ENCODE measurements at regions not wholly inside any gene's neighbourhood (a gene's known extent, or its start where the extent isn't known, plus 50 kb on each side); places are given as distances from the start of the nearest gene placed in this dataset.

GRCh38 chr20:22008456-22008855 lies 303.0 kb downstream of the PAX1 start:
- Histone ChIP-seq H3K9me3 (no peaks in the 10 kb centered on the region), H3K27ac (no peak overlapping the region), H3K36me3 (ENCODE audit: low read depth, missing control alignments) (no peaks in the 10 kb centered on the region), H3K4me3 (no peak overlapping the region), H3K4me1 (no peaks in the 10 kb centered on the region), H3K27me3 (no peaks in the 10 kb centered on the region)
- no peak for DNase-seq
- TF ChIP-seq POLR2A (IDR thresholded peaks at IDR 0.05) (no peak), CTCF (IDR thresholded peaks at IDR 0.05) (no peak)
- intact Hi-C loops (cut with DNase I; ENCODE audit: low total_unique reads): no loop called here
- 87 to 93% methylated on average over 3 of the region's 3 CpGs for WGBS, 2 donors

- no peaks in the 10 kb centered on the region for H3K9me3 ChIP-seq
- no peak overlapping the region for H3K4me3 ChIP-seq
- no peak for DNase-seq
- no peaks in the 10 kb centered on the region for H3K27me3 ChIP-seq
- no peak overlapping the region for H3K27ac ChIP-seq
- H3K4me1 ChIP-seq: no peaks in the 10 kb centered on the region
- H3K36me3 ChIP-seq (ENCODE audit: low read depth, missing control alignments): no peaks in the 10 kb centered on the region
- TF ChIP-seq CTCF (IDR thresholded peaks at IDR 0.05) (no peak), POLR2A (IDR thresholded peaks at IDR 0.05) (no peak)
- intact Hi-C loops (cut with DNase I; ENCODE audit: low total_unique reads): no loop called here
Observed at GRCh38 chr20:22006306-22006705, 300.8 kb downstream of the PAX1 start.

- H3K4me3 ChIP-seq: no peak overlapping the region
- H3K27me3 ChIP-seq: no peaks in the 10 kb centered on the region
- no peak for TF ChIP-seq POLR2A (IDR thresholded peaks at IDR 0.05)
- no peaks in the 10 kb centered on the region for H3K36me3 ChIP-seq (ENCODE audit: low read depth, missing control alignments)
- WGBS, 2 donors: 76 to 81% methylated on average over 2 of the region's 2 CpGs
- no peak for DNase-seq
- no peaks in the 10 kb centered on the region for H3K4me1 ChIP-seq
- H3K27ac ChIP-seq: no peak overlapping the region
- intact Hi-C loops (cut with DNase I; ENCODE audit: low total_unique reads): no loop called here
- H3K9me3 ChIP-seq: no peaks in the 10 kb centered on the region
Observed at GRCh38 chr20:22005535-22005934, 300.1 kb downstream of the PAX1 start.

GRCh38 chr20:22004946-22005345 lies 299.5 kb downstream of the PAX1 start:
- H3K36me3 ChIP-seq (ENCODE audit: low read depth, missing control alignments): no peaks in the 10 kb centered on the region
- no peak overlapping the region for H3K27ac ChIP-seq
- no peaks in the 10 kb centered on the region for H3K9me3 ChIP-seq
- no peaks in the 10 kb centered on the region for H3K27me3 ChIP-seq
- DNase-seq: no peak
- no peaks in the 10 kb centered on the region for H3K4me1 ChIP-seq
- H3K4me3 ChIP-seq: no peak overlapping the region
- TF ChIP-seq POLR2A (IDR thresholded peaks at IDR 0.05) (no peak), CTCF (IDR thresholded peaks at IDR 0.05) (no peak)
- intact Hi-C loops (cut with DNase I; ENCODE audit: low total_unique reads): no loop called here
- WGBS, 2 donors: 58 to 73% methylated on average over 2 of the region's 2 CpGs

GRCh38 chr20:22003680-22004079 lies 298.2 kb downstream of the PAX1 start:
- H3K36me3 ChIP-seq (ENCODE audit: low read depth, missing control alignments): no peaks in the 10 kb centered on the region
- intact Hi-C loops (cut with DNase I; ENCODE audit: low total_unique reads): no loop called here
- no peak overlapping the region for H3K27ac ChIP-seq
- H3K4me1 ChIP-seq: no peaks in the 10 kb centered on the region
- H3K27me3 ChIP-seq: no peaks in the 10 kb centered on the region
- no peak for DNase-seq
- H3K4me3 ChIP-seq: no peak overlapping the region
- no peak for TF ChIP-seq POLR2A (IDR thresholded peaks at IDR 0.05)
- TF ChIP-seq CTCF (IDR thresholded peaks at IDR 0.05): no peak
- H3K9me3 ChIP-seq: no peaks in the 10 kb centered on the region

Data from testis (tissue), 2 donors.